ENCODE measurements at regions not wholly inside any gene's neighbourhood (a gene's known extent, or its start where the extent isn't known, plus 50 kb on each side); places are given as distances from the start of the nearest gene placed in this dataset.

- Mint-ChIP-seq H3K27me3 (ENCODE audit: low read depth in 3 of 3) (peaks cover 0 to 2% (median 2%) of the 10 kb centered on the region in 3 donors), H3K4me1 (no peaks in the 10 kb centered on the region), H3K4me3 (no peak overlapping the region), H3K9me3 (no peaks in the 10 kb centered on the region), H3K27ac (no peak overlapping the region), H3K36me3 (no peaks in the 10 kb centered on the region)
- Histone ChIP-seq H3K27ac (ENCODE audit: low read depth in 1 of 2, low read length in 2 of 2) (no peak overlapping the region), H4K20me1 (ENCODE audit: insufficient read depth, low read length) (no peaks in the 10 kb centered on the region), H3K79me2 (ENCODE audit: insufficient read depth, low read length) (no peaks in the 10 kb centered on the region), H3K4me3 (replicated peaks in 1 of 3; ENCODE audit: low read depth in 2 of 3, low read length in 3 of 3) (no peak overlapping the region), H3K4me2 (replicated peaks; ENCODE audit: extremely low read depth, low read length, poor library complexity, severe bottlenecking) (no peak overlapping the region), H3K27me3 (ENCODE audit: control insufficient read depth in 2 of 2, insufficient read depth in 2 of 2, low read length in 2 of 2) (no peaks in the 10 kb centered on the region), H3K9ac (ENCODE audit: insufficient read depth, low read length, poor library complexity, severe bottlenecking) (no peak overlapping the region), H3K36me3 (replicated peaks in 1 of 2; ENCODE audit: control insufficient read depth in 1 of 2, insufficient read depth in 2 of 2, low read length in 2 of 2) (no peaks in the 10 kb centered on the region), H3K9me3 (replicated peaks in 1 of 2; ENCODE audit: control insufficient read depth in 1 of 2, insufficient read depth in 1 of 2, low read length in 2 of 2) (no peaks in the 10 kb centered on the region), H3K4me1 (ENCODE audit: control insufficient read depth in 1 of 2, insufficient read depth in 2 of 2, low read length in 2 of 2) (no peaks in the 10 kb centered on the region), H2AFZ (ENCODE audit: insufficient read depth, low read depth, low read length, poor library complexity, severe bottlenecking) (no peak overlapping the region)
- WGBS (ENCODE audit: insufficient coverage), result no CpG with 5 or more reads among the region's 2 CpGs
- no peak for DNase-seq
- intact Hi-C loops (cut with micrococcal nuclease), result no loop called here
- TF ChIP-seq, protein P1, sequence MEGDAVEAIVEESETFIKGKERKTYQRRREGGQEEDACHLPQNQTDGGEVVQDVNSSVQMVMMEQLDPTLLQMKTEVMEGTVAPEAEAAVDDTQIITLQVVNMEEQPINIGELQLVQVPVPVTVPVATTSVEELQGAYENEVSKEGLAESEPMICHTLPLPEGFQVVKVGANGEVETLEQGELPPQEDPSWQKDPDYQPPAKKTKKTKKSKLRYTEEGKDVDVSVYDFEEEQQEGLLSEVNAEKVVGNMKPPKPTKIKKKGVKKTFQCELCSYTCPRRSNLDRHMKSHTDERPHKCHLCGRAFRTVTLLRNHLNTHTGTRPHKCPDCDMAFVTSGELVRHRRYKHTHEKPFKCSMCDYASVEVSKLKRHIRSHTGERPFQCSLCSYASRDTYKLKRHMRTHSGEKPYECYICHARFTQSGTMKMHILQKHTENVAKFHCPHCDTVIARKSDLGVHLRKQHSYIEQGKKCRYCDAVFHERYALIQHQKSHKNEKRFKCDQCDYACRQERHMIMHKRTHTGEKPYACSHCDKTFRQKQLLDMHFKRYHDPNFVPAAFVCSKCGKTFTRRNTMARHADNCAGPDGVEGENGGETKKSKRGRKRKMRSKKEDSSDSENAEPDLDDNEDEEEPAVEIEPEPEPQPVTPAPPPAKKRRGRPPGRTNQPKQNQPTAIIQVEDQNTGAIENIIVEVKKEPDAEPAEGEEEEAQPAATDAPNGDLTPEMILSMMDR (IDR thresholded peaks at IDR 0.05), result no peak
Measured at GRCh38 chr18:52278191-52278590, 61.8 kb upstream of the DCC start.

GRCh38 chr18:52280702-52281101 is 59.3 kb upstream of the DCC start:
- Mint-ChIP-seq H3K27me3 (ENCODE audit: low read depth in 3 of 3) (peaks cover 0 to 3% (median 0%) of the 10 kb centered on the region in 3 donors), H3K4me3 (no peak overlapping the region), H3K27ac (no peak overlapping the region), H3K9me3 (peaks cover 0 to 2% (median 0%) of the 10 kb centered on the region in 7 donors), H3K4me1 (no peaks in the 10 kb centered on the region), H3K36me3 (no peaks in the 10 kb centered on the region)
- intact Hi-C loops (cut with micrococcal nuclease), result no loop called here
- no peaks in the 10 kb centered on the region for H3K4me1 ChIP-seq (ENCODE audit: control insufficient read depth in 1 of 2, insufficient read depth in 2 of 2, low read length in 2 of 2)
- no peak overlapping the region for H3K27ac ChIP-seq (ENCODE audit: low read depth in 1 of 2, low read length in 2 of 2)
- H3K9me3 ChIP-seq (replicated peaks in 1 of 2; ENCODE audit: control insufficient read depth in 1 of 2, insufficient read depth in 1 of 2, low read length in 2 of 2), result no peaks in the 10 kb centered on the region
- no CpG with 5 or more reads among the region's 2 CpGs for WGBS (ENCODE audit: insufficient coverage)
- H4K20me1 ChIP-seq (ENCODE audit: insufficient read depth, low read length), result no peaks in the 10 kb centered on the region
- no peaks in the 10 kb centered on the region for H3K79me2 ChIP-seq (ENCODE audit: insufficient read depth, low read length)
- no peak overlapping the region for H2AFZ ChIP-seq (ENCODE audit: insufficient read depth, low read depth, low read length, poor library complexity, severe bottlenecking)
- no peaks in the 10 kb centered on the region for H3K36me3 ChIP-seq (replicated peaks in 1 of 2; ENCODE audit: control insufficient read depth in 1 of 2, insufficient read depth in 2 of 2, low read length in 2 of 2)
- H3K9ac ChIP-seq (ENCODE audit: insufficient read depth, low read length, poor library complexity, severe bottlenecking), result no peak overlapping the region
- DNase-seq, result no peak
- TF ChIP-seq, protein P1 (IDR thresholded peaks at IDR 0.05), result no peak
- H3K4me2 ChIP-seq (replicated peaks; ENCODE audit: extremely low read depth, low read length, poor library complexity, severe bottlenecking), result no peak overlapping the region
- no peaks in the 10 kb centered on the region for H3K27me3 ChIP-seq (ENCODE audit: control insufficient read depth in 2 of 2, insufficient read depth in 2 of 2, low read length in 2 of 2)
- H3K4me3 ChIP-seq (replicated peaks in 1 of 3; ENCODE audit: low read depth in 2 of 3, low read length in 3 of 3), result no peak overlapping the region

Measured in CD14-positive monocyte (primary cell).